Ishikawa (cell line): ENCODE measurements at regions not wholly inside any gene's neighbourhood (a gene's known extent, or its start where the extent isn't known, plus 50 kb on each side); places are given as distances from the start of the nearest gene placed in this dataset.

Experiments
- CEBPB ChIP-seq: IDR thresholded peaks from 2 replicates; pipeline ENCODE4 v1.6.1; 2012
- EGR1 ChIP-seq: IDR thresholded peaks from 2 replicates; pipeline ENCODE4 v1.6.1; 2012
- EP300 ChIP-seq: IDR thresholded peaks from 2 replicates; pipeline ENCODE4 v1.6.1; 2012; ENCODE audit warnings: borderline replicate concordance
- MAX ChIP-seq: IDR thresholded peaks from 2 replicates; pipeline ENCODE4 v1.6.1; 2012
- NFIC ChIP-seq: IDR thresholded peaks from 2 replicates; pipeline ENCODE4 v1.6.1; 2012
- REST ChIP-seq: IDR thresholded peaks from 2 replicates; pipeline ENCODE4 v1.6.1; 2012; ENCODE audit warnings: low read depth, mild to moderate bottlenecking
- TAF1 ChIP-seq: IDR thresholded peaks from 2 replicates; pipeline ENCODE4 v1.6.1; 2012; ENCODE audit warnings: low read depth, mild to moderate bottlenecking
- TCF12 ChIP-seq: IDR thresholded peaks from 2 replicates; pipeline ENCODE4 v1.6.1; 2012; ENCODE audit warnings: low read depth
- TEAD4 ChIP-seq: IDR thresholded peaks from 2 replicates; pipeline ENCODE4 v1.6.1; 2012
- USF1 ChIP-seq: IDR thresholded peaks from 2 replicates; pipeline ENCODE4 v1.6.1; 2012
- YY1 ChIP-seq: IDR thresholded peaks from 2 replicates; pipeline ENCODE4 v1.6.1; 2012; ENCODE audit warnings: low read depth
- ZBTB7A ChIP-seq: IDR thresholded peaks from 2 replicates; pipeline ENCODE4 v1.6.1; 2012; ENCODE audit warnings: low read depth

- TF ChIP-seq EP300 (no peak), TEAD4 (no peak), TCF12 (no peak), ZBTB7A (no peak), YY1 (no peak), CEBPB (no peak), MAX (no peak), TAF1 (no peak), EGR1 (no peak), NFIC (no peak), REST (no peak), USF1 (no peak)
Measured at GRCh38 chr16:50466170-50466569, 82.0 kb upstream of the NKD1 start.
